Cardiac muscle cell (in vitro differentiated cells and primary cell): ENCODE measurements at regions not wholly inside any gene's neighbourhood (a gene's known extent, or its start where the extent isn't known, plus 50 kb on each side); places are given as distances from the start of the nearest gene placed in this dataset.
"Not testable (repeated sequence)": the region's sequence is repeated elsewhere in the genome, so short reads cannot be mapped to it uniquely, and the experiment has no call there.

Experiments
- DNase-seq, 2 donors: peaks; one replicate each; pipeline versions ENCODE4 v3.0.0 to v3.0.0-alpha.2; 2010 to 2017; ENCODE audit warnings: low read depth in 1 of 2, low spot score in 1 of 2
- H3K27ac ChIP-seq: fragments of 200-600 bp; sonication (generic); 2 replicates; pipeline ENCODE4 v1.5.1; 2016
- H3K27me3 ChIP-seq: fragments of 200-600 bp; sonication (generic); 2 replicates; pipeline ENCODE4 v1.6.0; 2016; ENCODE audit warnings: control low read depth
- H3K36me3 ChIP-seq: fragments of 200-600 bp; sonication (generic); 2 replicates; pipeline ENCODE4 v1.5.1; 2016; ENCODE audit warnings: control low read depth
- H3K4me1 ChIP-seq: fragments of 200-600 bp; sonication (generic); 2 replicates; pipeline ENCODE4 v1.8.1; 2017; ENCODE audit warnings: low read depth, mild to moderate bottlenecking, mixed run types
- H3K4me3 ChIP-seq: fragments of 200-600 bp; sonication (generic); 2 replicates; pipeline ENCODE4 v1.5.1; 2016; ENCODE audit warnings: mild to moderate bottlenecking
- H3K9me3 ChIP-seq: fragments of 200-600 bp; sonication (generic); 2 replicates; pipeline ENCODE4 v1.5.1; 2017; ENCODE audit warnings: low read depth, mild to moderate bottlenecking, control low read depth
- CTCF ChIP-seq: IDR thresholded peaks from 2 replicates; pipeline ENCODE4 v1.5.1; 2012; ENCODE audit warnings: low read depth, mild to moderate bottlenecking, low read length

- DNase-seq, result no peak
These were observed 220.8 kb upstream of the HES1 start for GRCh38 chr3:193915099-193915498.

GRCh38 chr3:193915613-193916012 lies 220.3 kb upstream of the HES1 start:
- H3K27ac ChIP-seq, result no peak overlapping the region
- no peaks in the 10 kb centered on the region for H3K36me3 ChIP-seq
- H3K9me3 ChIP-seq, result no peaks in the 10 kb centered on the region
- TF ChIP-seq CTCF, result no peak
- DNase-seq, result no peak
- H3K4me1 ChIP-seq, result peaks cover 8% of the 10 kb centered on the region
- no peak overlapping the region for H3K4me3 ChIP-seq
- H3K27me3 ChIP-seq, result no peaks in the 10 kb centered on the region

More at GRCh38 chr3:193915099-193915498, 220.8 kb upstream of the HES1 start:
- peaks cover 8% of the 10 kb centered on the region for H3K4me1 ChIP-seq
- no peaks in the 10 kb centered on the region for H3K9me3 ChIP-seq
- TF ChIP-seq CTCF, result no peak
- H3K27ac ChIP-seq, result no peak overlapping the region
- H3K36me3 ChIP-seq, result no peaks in the 10 kb centered on the region
- no peak overlapping the region for H3K4me3 ChIP-seq
- H3K27me3 ChIP-seq, result no peaks in the 10 kb centered on the region

- Histone ChIP-seq H3K4me3 (no peak overlapping the region), H3K27ac (no peak overlapping the region), H3K27me3 (no peaks in the 10 kb centered on the region), H3K4me1 (no peaks in the 10 kb centered on the region), H3K36me3 (no peaks in the 10 kb centered on the region), H3K9me3 (no peaks in the 10 kb centered on the region)
- no peak for TF ChIP-seq CTCF
- DNase-seq, result no peak
These were observed 218.8 kb upstream of the HES1 start for GRCh38 chr3:193917158-193917557.

DNA sequence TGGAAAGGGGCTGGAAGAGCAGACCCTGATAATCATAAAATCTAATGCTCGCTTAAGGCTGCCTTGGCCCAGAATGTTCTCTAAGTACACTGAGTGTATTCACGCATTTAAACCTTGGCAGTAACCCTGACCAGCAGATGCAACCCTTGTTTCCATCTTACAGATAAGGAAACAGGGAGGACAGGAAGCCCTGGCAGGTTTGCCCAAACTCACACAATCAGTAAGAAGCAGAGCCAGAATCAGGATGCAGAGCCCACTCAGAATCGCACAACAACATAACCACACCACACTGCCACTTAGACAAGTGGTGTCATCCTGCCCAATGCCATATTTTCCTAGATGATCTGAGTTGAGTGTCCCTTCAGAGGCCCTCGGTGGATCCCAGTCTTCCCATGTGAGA lies 214.5 kb upstream of the HES1 start:
- no peak overlapping the region for H3K27ac ChIP-seq
- H3K36me3 ChIP-seq, result no peaks in the 10 kb centered on the region
- DNase-seq, result no peak
- H3K4me3 ChIP-seq, result no peak overlapping the region
- H3K27me3 ChIP-seq, result no peaks in the 10 kb centered on the region
- no peak for TF ChIP-seq CTCF
- no peaks in the 10 kb centered on the region for H3K4me1 ChIP-seq
- H3K9me3 ChIP-seq, result no peaks in the 10 kb centered on the region

DNA sequence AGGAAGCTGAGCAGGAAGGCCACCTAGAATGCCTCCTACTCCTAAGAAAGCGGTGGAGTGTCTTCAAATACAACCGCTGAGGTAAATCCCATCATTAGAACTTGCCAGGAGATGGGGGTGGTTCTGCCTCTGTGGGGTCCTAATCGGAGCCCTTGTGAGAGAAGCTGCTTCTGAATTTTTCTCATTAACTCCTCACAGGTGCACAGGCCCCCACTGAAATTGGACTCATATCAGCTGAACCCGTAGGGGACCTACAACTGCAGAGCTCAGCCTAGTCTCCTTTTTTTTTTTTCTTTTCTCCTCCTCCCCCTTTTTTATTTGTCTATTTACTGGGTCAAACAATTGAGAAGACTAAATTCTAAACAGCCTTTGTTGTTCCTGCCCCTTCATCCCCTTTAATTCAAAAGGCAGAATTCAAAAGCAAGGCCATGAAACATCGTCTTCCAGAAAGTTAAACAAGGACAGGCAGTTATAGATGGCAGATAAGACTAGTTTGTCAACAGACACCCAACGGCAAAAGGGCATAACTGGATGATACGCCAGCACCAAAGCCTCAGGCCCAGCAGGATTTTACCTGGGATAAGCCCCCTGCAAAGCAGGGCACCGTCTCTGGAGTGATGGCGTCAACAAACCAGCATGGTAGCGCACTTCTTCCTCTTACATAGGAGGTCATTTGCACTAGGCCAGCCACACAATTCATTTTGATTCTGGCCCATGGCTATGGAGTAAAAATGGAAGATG lies 213.7 kb upstream of the HES1 start:
- Histone ChIP-seq H3K4me3 (no peak overlapping the region), H3K4me1 (no peaks in the 10 kb centered on the region), H3K27ac (no peak overlapping the region), H3K36me3 (no peaks in the 10 kb centered on the region), H3K27me3 (no peaks in the 10 kb centered on the region), H3K9me3 (no peaks in the 10 kb centered on the region)
- no peak for TF ChIP-seq CTCF
- DNase-seq, result no peak

GRCh38 chr3:193923958-193924357 lies 212.0 kb upstream of the HES1 start:
- H3K4me3 ChIP-seq, DNase-seq, H3K27ac ChIP-seq, H3K9me3 ChIP-seq, H3K27me3 ChIP-seq, H3K36me3 ChIP-seq, H3K4me1 ChIP-seq: not testable (repeated sequence)

- H3K27ac ChIP-seq, H3K4me3 ChIP-seq, H3K4me1 ChIP-seq, H3K36me3 ChIP-seq, DNase-seq, H3K27me3 ChIP-seq, H3K9me3 ChIP-seq: not testable (repeated sequence)
These were observed 209.9 kb upstream of the HES1 start for GRCh38 chr3:193926071-193926470.

GRCh38 chr3:193927413-193928206 lies 208.3 kb upstream of the HES1 start:
- H3K9me3 ChIP-seq, H3K27ac ChIP-seq, H3K36me3 ChIP-seq, DNase-seq, H3K4me1 ChIP-seq, H3K4me3 ChIP-seq, H3K27me3 ChIP-seq: not testable (repeated sequence)
